OCI-LY7 (cell line): ENCODE measurements at regions not wholly inside any gene's neighbourhood (a gene's known extent, or its start where the extent isn't known, plus 50 kb on each side); places are given as distances from the start of the nearest gene placed in this dataset.

ENCODE experiments used
- BruUV-seq: library from RNA; stranded (reverse); fragments of 400-500 nt; replicated peaks from 2 replicates; lab custom pipeline; 2021; lab: Mats Ljungman, UMichigan
- CTCF ChIA-PET: fragments of 300-600 bp; sonication (Branson Sonifier 250); formaldehyde crosslinking; loops from one replicate; lab custom pipeline; 2022; ENCODE audit warnings: antibody characterized with exemption; ENCODE audit not compliant: unreplicated experiment; lab: Charles Lee
- POLR2A ChIA-PET: fragments of 300-600 bp; sonication (Branson Sonifier 250); formaldehyde crosslinking; loops from one replicate; lab custom pipeline; 2022; ENCODE audit warnings: antibody characterized with exemption; lab: Charles Lee
- DNase-seq: peaks from one replicate; pipeline ENCODE4 v3.0.0-alpha.2; 2015; ENCODE audit warnings: low spot score
- H2AFZ ChIP-seq: fragments of 200-600 bp; sonication (generic), shearing (Covaris generic); 2 replicates; pipeline ENCODE4 v1.6.1; 2014; ENCODE audit warnings: mild to moderate bottlenecking, antibody characterized with exemption, low read length, moderate library complexity
- H3K27ac ChIP-seq: fragments of 200-600 bp; sonication (generic); 2 replicates; pipeline ENCODE4 v1.5.1; 2014; ENCODE audit warnings: mixed run types, low read depth, mild to moderate bottlenecking, moderate library complexity, low read length, inconsistent platforms; ENCODE audit not compliant: poor library complexity, severe bottlenecking
- H3K36me3 ChIP-seq: fragments of 200-600 bp; sonication (generic); 2 replicates; pipeline ENCODE4 v1.6.1; 2014; ENCODE audit warnings: mild to moderate bottlenecking, antibody characterized with exemption, low read length, moderate library complexity, mixed read lengths; ENCODE audit not compliant: insufficient read depth
- H3K4me1 ChIP-seq: fragments of 200-600 bp; sonication (generic); 2 replicates; pipeline ENCODE4 v1.5.1; 2014; ENCODE audit warnings: mild to moderate bottlenecking, low read length; ENCODE audit not compliant: insufficient read depth, poor library complexity, severe bottlenecking
- H3K4me2 ChIP-seq: fragments of 200-600 bp; sonication (generic); 2 replicates; pipeline ENCODE4 v1.6.1; 2014; ENCODE audit warnings: mild to moderate bottlenecking, low read length
- H3K4me3 ChIP-seq: fragments of 200-600 bp; sonication (generic); 2 replicates; pipeline ENCODE4 v1.5.1; 2014; ENCODE audit warnings: mild to moderate bottlenecking, low read depth, low read length; ENCODE audit not compliant: poor library complexity, severe bottlenecking
- H3K79me2 ChIP-seq: fragments of 200-600 bp; sonication (generic); 2 replicates; pipeline ENCODE4 v1.6.1; 2016; ENCODE audit warnings: low read depth, mild to moderate bottlenecking, low read length, moderate library complexity, mixed read lengths; ENCODE audit not compliant: insufficient read depth
- H3K9me2 ChIP-seq: fragments of 200-600 bp; sonication (generic); 2 replicates; pipeline ENCODE4 v1.6.1; 2016; ENCODE audit warnings: mild to moderate bottlenecking, low read length, mixed read lengths; ENCODE audit not compliant: insufficient read depth
- H3K9me3 ChIP-seq: fragments of 200-600 bp; sonication (generic); 2 replicates; pipeline ENCODE4 v1.6.1; 2014; ENCODE audit warnings: mild to moderate bottlenecking, mixed run types, low read length, mixed read lengths
- H4K20me1 ChIP-seq: fragments of 200-600 bp; sonication (generic); 2 replicates; pipeline ENCODE4 v1.6.1; 2014; ENCODE audit warnings: mild to moderate bottlenecking, antibody characterized with exemption, low read length, moderate library complexity, mixed read lengths; ENCODE audit not compliant: insufficient read depth
- CTCF ChIP-seq: fragments of 200-600 bp; sonication (generic); conservative IDR thresholded peaks from 2 replicates; pipeline ENCODE4 v1.5.1; 2014; ENCODE audit warnings: mild to moderate bottlenecking, antibody characterized with exemption, low read length, moderate library complexity, mixed read lengths
- EZH2phosphoT487 ChIP-seq: fragments of 200-600 bp; sonication (generic); IDR thresholded peaks from 2 replicates; pipeline ENCODE4 v1.6.1; 2018; ENCODE audit warnings: low read depth, borderline replicate concordance, mild to moderate bottlenecking, mixed run types, antibody characterized with exemption, low read length, moderate library complexity, mixed read lengths
- intact Hi-C: fragments of 100-400 bp; cut with micrococcal nuclease; formaldehyde crosslinking; loops from one replicate; pipeline ENCODE4 v1.10.0; 2022; ENCODE audit not compliant: unreplicated experiment

GRCh38 chr18:74012954-74013630, 134.5 kb downstream of the FBXO15 start:
- H3K79me2 ChIP-seq, result no peaks in the 10 kb centered on the region
- H3K4me2 ChIP-seq, result no peak overlapping the region
- TF ChIP-seq EZH2phosphoT487 (no peak), CTCF (no peak)
- no peak overlapping the region for H2AFZ ChIP-seq
- no peak for DNase-seq
- no peaks in the 10 kb centered on the region for H4K20me1 ChIP-seq
- no peak overlapping the region for H3K4me3 ChIP-seq
- no peak overlapping the region for H3K27ac ChIP-seq
- intact Hi-C loops, result no loop called here
- ChIA-PET POLR2A (no interaction called here), CTCF (no interaction called here)
- H3K4me1 ChIP-seq, result no peaks in the 10 kb centered on the region
- H3K9me2 ChIP-seq, result no peaks in the 10 kb centered on the region
- BruUV-seq, result no TSS peak
- no peaks in the 10 kb centered on the region for H3K36me3 ChIP-seq
- H3K9me3 ChIP-seq, result no peaks in the 10 kb centered on the region

GRCh38 chr18:74006143-74006542, 141.5 kb downstream of the FBXO15 start:
- no peaks in the 10 kb centered on the region for H3K79me2 ChIP-seq
- DNase-seq, result no peak

More at GRCh38 chr18:74006143-74006542, 141.5 kb downstream of the FBXO15 start:
- Histone ChIP-seq H3K27ac (no peak overlapping the region), H2AFZ (no peak overlapping the region), H3K36me3 (no peaks in the 10 kb centered on the region), H4K20me1 (no peaks in the 10 kb centered on the region), H3K9me2 (no peaks in the 10 kb centered on the region), H3K4me1 (no peaks in the 10 kb centered on the region), H3K4me2 (no peak overlapping the region), H3K9me3 (no peaks in the 10 kb centered on the region), H3K4me3 (no peak overlapping the region)
- ChIA-PET CTCF (no interaction called here), POLR2A (no interaction called here)
- BruUV-seq, result no TSS peak
- no peak for TF ChIP-seq CTCF
- no peak for TF ChIP-seq EZH2phosphoT487
- intact Hi-C loops, result no loop called here
